ENCODE measurements at regions not wholly inside any gene's neighbourhood (a gene's known extent, or its start where the extent isn't known, plus 50 kb on each side); places are given as distances from the start of the nearest gene placed in this dataset.
A peak's percentile ranks its signal among the peaks of the same experiment; 100 is the strongest.

GRCh38 chr20:11347738-11348137 lies 570.0 kb upstream of the BTBD3 start:
- no peaks in the 10 kb centered on the region for H3K79me1 ChIP-seq (ENCODE audit: low read depth, low read length)
- H2BK120ac ChIP-seq (replicated peaks; ENCODE audit: low read depth, low read length), result no peak overlapping the region
- no peaks in the 10 kb centered on the region for H3K36me3 ChIP-seq (ENCODE audit: control insufficient read depth in 2 of 4, insufficient read depth in 4 of 4, low read length in 3 of 4)
- no peak overlapping the region for H2BK5ac ChIP-seq (ENCODE audit: low read depth, low read length)
- no peak overlapping the region for H3K14ac ChIP-seq (ENCODE audit: insufficient read length)
- no peak overlapping the region for H2AK5ac ChIP-seq (ENCODE audit: low read depth, low read length)
- no peak for DNase-seq (ENCODE audit: low read depth in 1 of 2, low spot score in 2 of 2)
- H3K27ac ChIP-seq (ENCODE audit: low read depth, low read length), result no peak overlapping the region
- WGBS, 2 experiments (ENCODE audit: extremely low coverage in 1 of 2, insufficient coverage in 1 of 2, insufficient read length in 1 of 2, insufficient replicate concordance in 2 of 2, low coverage in 1 of 2, low lambda C conversion rate in 2 of 2, missing lambda C conversion rate in 1 of 2), result 94% methylated on average over 4 of the region's 4 CpGs; no CpG with 5 or more reads in 1 of the 2 experiments
- H3K18ac ChIP-seq (ENCODE audit: extremely low read depth, low read length), result no peak overlapping the region
- no peak overlapping the region for H3K4ac ChIP-seq (replicated peaks; ENCODE audit: insufficient read length, low read depth, low read length)
- no peak overlapping the region for H3K23ac ChIP-seq (ENCODE audit: insufficient read length)
- ChIA-PET POLR2A (ENCODE audit: partially characterized antibody) (no interaction called here), CTCF (ENCODE audit: partially characterized antibody) (interaction anchor here (0.6 kb wide), 1 partner anchor 237 kb away, joined by 3 read pairs; no protein-coding TSS in a partner anchor)
- no peak overlapping the region for H2BK20ac ChIP-seq (ENCODE audit: low read length)
- no peak for TF ChIP-seq SRF (IDR thresholded peaks at IDR 0.05; ENCODE audit: low read depth, low read length)
- no peak for TF ChIP-seq KDM1A (IDR thresholded peaks at IDR 0.05; ENCODE audit: borderline replicate concordance, low read length)
- TF ChIP-seq SUZ12 (IDR thresholded peaks at IDR 0.05; ENCODE audit: low read length), result no peak
- no peak for TF ChIP-seq CHD2 (IDR thresholded peaks at IDR 0.05; ENCODE audit: low read length)
- no peak for TF ChIP-seq EZH2 (IDR thresholded peaks at IDR 0.05; ENCODE audit: low read depth, low read length, severe bottlenecking)
- no peak for TF ChIP-seq KDM5A (IDR thresholded peaks at IDR 0.05; ENCODE audit: low read length)
- TF ChIP-seq SP4 (IDR thresholded peaks at IDR 0.05; ENCODE audit: low read length), result no peak
- TF ChIP-seq E2F6 (IDR thresholded peaks at IDR 0.05), result no peak
- no peak for TF ChIP-seq TEAD4 (IDR thresholded peaks at IDR 0.05; ENCODE audit: low read depth, low read length)
- TF ChIP-seq TBP (IDR thresholded peaks at IDR 0.05; ENCODE audit: low read depth, low read length), result no peak
- no peak for TF ChIP-seq RNF2 (IDR thresholded peaks at IDR 0.05; ENCODE audit: borderline replicate concordance, low read depth, low read length, missing control alignments, poor library complexity, severe bottlenecking)
- TF ChIP-seq NANOG (IDR thresholded peaks at IDR 0.05; ENCODE audit: insufficient read depth, low read depth, low read length, poor library complexity, severe bottlenecking), result no peak
- no peak overlapping the region for H3K56ac ChIP-seq (replicated peaks; ENCODE audit: insufficient read length, low read depth, low read length)
- H3K4me3 ChIP-seq (ENCODE audit: extremely low read depth in 1 of 4, insufficient read depth in 2 of 4, low read depth in 3 of 4, low read length in 4 of 4), result no peak overlapping the region
- no peak overlapping the region for H4K91ac ChIP-seq (replicated peaks; ENCODE audit: insufficient read length, low read length)
- 0 out of 2 replicates have a peak overlapping the region, but pooled peaks have one; percentile 70 for H2AFZ ChIP-seq (ENCODE audit: low read length)
- H3K4me2 ChIP-seq (ENCODE audit: insufficient read depth in 1 of 2, low read depth in 2 of 2, low read length in 2 of 2), result no peak overlapping the region
- no peaks in the 10 kb centered on the region; the same call in 1 of the 2 replicates for H3K23me2 ChIP-seq (ENCODE audit: low read depth, low read length)
- H4K5ac ChIP-seq (ENCODE audit: insufficient read length, low read depth, low read length), result no peak overlapping the region
- H3K27me3 ChIP-seq (replicated peaks in 1 of 4; ENCODE audit: control insufficient read depth in 3 of 4, extremely low read depth in 1 of 4, insufficient read depth in 3 of 4, low read length in 3 of 4), result no peaks in the 10 kb centered on the region
- H4K8ac ChIP-seq (ENCODE audit: extremely low read depth, insufficient read depth, low read length), result no peak overlapping the region
- FAIRE-seq, result no peak
- peaks cover 3 to 4% of the 10 kb centered on the region in 2 experiments; a peak in 2 of 4 replicates for H3K9me3 ChIP-seq (ENCODE audit: insufficient read depth in 2 of 2, low read depth in 1 of 2, low read length in 1 of 2)
- H3K4me1 ChIP-seq (replicated peaks in 1 of 4; ENCODE audit: control insufficient read depth in 3 of 4, insufficient read depth in 4 of 4, low read length in 3 of 4), result peaks cover 0 to 6% (median 3%) of the 10 kb centered on the region in 4 experiments; a peak in 5 of 7 replicates
- H4K20me1 ChIP-seq (replicated peaks in 1 of 2; ENCODE audit: control insufficient read depth in 1 of 2, insufficient read depth in 2 of 2, low read length in 2 of 2), result no peaks in the 10 kb centered on the region
- H2BK15ac ChIP-seq (ENCODE audit: low read length), result no peak overlapping the region
- no peak overlapping the region for H3K9ac ChIP-seq (replicated peaks in 1 of 4; ENCODE audit: extremely low read depth in 1 of 4, low read depth in 3 of 4, low read length in 3 of 4)
- H3K79me2 ChIP-seq (ENCODE audit: control insufficient read depth in 1 of 2, insufficient read depth in 2 of 2, low read length in 2 of 2), result no peaks in the 10 kb centered on the region
- no peak overlapping the region for H2BK12ac ChIP-seq (ENCODE audit: low read depth, low read length)

Data from H1 (cell line).